Uterus (tissue), 2 donors: ENCODE measurements at regions not wholly inside any gene's neighbourhood (a gene's known extent, or its start where the extent isn't known, plus 50 kb on each side); places are given as distances from the start of the nearest gene placed in this dataset.

Experiments
- CTCF ChIP-seq, 4 experiments: fragments of 200-600 bp in 2 of 4; fragments of 450-650 bp in 2 of 4; sonication (generic) in 2 of 4; IDR thresholded peaks; one replicate each; pipeline ENCODE4 v1.5.1; 2016 to 2019; ENCODE audit warnings: antibody characterized with exemption in 4 of 4, mild to moderate bottlenecking in 2 of 4, moderate library complexity in 1 of 4
- POLR2A ChIP-seq, 2 donors: fragments of 450-650 bp; IDR thresholded peaks; one replicate each; pipeline ENCODE4 v1.6.1; 2016; ENCODE audit warnings: antibody characterized with exemption in 2 of 2, mild to moderate bottlenecking in 1 of 2, moderate library complexity in 1 of 2

- TF ChIP-seq CTCF (IDR thresholded peaks at IDR 0.05) = no peak
- no peak for TF ChIP-seq POLR2A (IDR thresholded peaks at IDR 0.05)
Observed at GRCh38 chr5:92695123-92696003, 885.7 kb downstream of the NR2F1-AS1 start.
